Chondrocyte (in vitro differentiated cells): ENCODE measurements at regions not wholly inside any gene's neighbourhood (a gene's known extent, or its start where the extent isn't known, plus 50 kb on each side); places are given as distances from the start of the nearest gene placed in this dataset.

Source experiments
- DNase-seq: peaks from one replicate; pipeline ENCODE4 v3.0.0; 2021; ENCODE audit warnings: mixed read lengths, low spot score
- H3K27ac Mint-ChIP-seq: one replicate; pipeline ENCODE4 v1.8.0; 2021; ENCODE audit warnings: mild to moderate bottlenecking, moderate library complexity, mixed read lengths; ENCODE audit not compliant: unreplicated experiment
- H3K27me3 Mint-ChIP-seq: 2 replicates; pipeline ENCODE4 v1.8.0; 2021; ENCODE audit warnings: low read depth, mixed read lengths
- H3K36me3 Mint-ChIP-seq: 2 replicates; pipeline ENCODE4 v1.8.0; 2021; ENCODE audit warnings: low read depth, mixed read lengths
- H3K4me1 Mint-ChIP-seq: 2 replicates; pipeline ENCODE4 v1.8.0; 2021; ENCODE audit warnings: low read depth, mild to moderate bottlenecking, mixed read lengths
- H3K4me3 Mint-ChIP-seq: one replicate; pipeline ENCODE4 v1.8.0; 2021; ENCODE audit warnings: mild to moderate bottlenecking, moderate library complexity, mixed read lengths; ENCODE audit not compliant: unreplicated experiment
- H3K9me3 Mint-ChIP-seq: 2 replicates; pipeline ENCODE4 v1.8.0; 2021; ENCODE audit warnings: low read depth, mixed read lengths
- TF ChIP-seq, protein P1 (sequence below): fragments of 200-600 bp; sonication (generic); IDR thresholded peaks from 2 replicates; pipeline ENCODE4 v1.5.0; 2021; ENCODE audit warnings: antibody characterized with exemption, mild to moderate bottlenecking, moderate library complexity

DNA sequence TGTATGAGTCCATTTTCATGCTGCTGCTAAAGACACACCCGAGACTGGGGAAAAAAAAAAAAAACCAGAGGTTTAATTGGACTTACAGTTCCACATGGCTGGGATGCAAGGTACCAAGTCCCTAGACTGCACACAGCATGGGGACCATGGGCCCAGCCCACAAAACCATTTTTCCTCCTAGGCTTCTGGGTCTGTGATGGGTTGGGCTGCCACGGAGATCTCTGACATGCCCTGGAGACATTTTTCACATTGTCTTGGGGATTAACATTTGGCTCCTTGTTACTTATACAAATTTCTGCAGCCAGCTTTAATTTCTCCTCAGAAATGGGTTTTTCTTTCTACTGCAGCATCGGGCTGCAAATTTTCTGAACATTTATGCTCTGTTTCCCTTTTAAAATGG lies 340.3 kb upstream of the NUDT12 start:
- H3K9me3 Mint-ChIP-seq, result peaks cover 11% of the 10 kb centered on the region
- H3K27ac Mint-ChIP-seq, result no peak overlapping the region
- H3K4me3 Mint-ChIP-seq, result no peak overlapping the region
- no peak for DNase-seq
- no peaks in the 10 kb centered on the region for H3K27me3 Mint-ChIP-seq
- TF ChIP-seq, protein P1, sequence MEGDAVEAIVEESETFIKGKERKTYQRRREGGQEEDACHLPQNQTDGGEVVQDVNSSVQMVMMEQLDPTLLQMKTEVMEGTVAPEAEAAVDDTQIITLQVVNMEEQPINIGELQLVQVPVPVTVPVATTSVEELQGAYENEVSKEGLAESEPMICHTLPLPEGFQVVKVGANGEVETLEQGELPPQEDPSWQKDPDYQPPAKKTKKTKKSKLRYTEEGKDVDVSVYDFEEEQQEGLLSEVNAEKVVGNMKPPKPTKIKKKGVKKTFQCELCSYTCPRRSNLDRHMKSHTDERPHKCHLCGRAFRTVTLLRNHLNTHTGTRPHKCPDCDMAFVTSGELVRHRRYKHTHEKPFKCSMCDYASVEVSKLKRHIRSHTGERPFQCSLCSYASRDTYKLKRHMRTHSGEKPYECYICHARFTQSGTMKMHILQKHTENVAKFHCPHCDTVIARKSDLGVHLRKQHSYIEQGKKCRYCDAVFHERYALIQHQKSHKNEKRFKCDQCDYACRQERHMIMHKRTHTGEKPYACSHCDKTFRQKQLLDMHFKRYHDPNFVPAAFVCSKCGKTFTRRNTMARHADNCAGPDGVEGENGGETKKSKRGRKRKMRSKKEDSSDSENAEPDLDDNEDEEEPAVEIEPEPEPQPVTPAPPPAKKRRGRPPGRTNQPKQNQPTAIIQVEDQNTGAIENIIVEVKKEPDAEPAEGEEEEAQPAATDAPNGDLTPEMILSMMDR, result no peak
- peaks cover 3% of the 10 kb centered on the region for H3K36me3 Mint-ChIP-seq
- H3K4me1 Mint-ChIP-seq, result no peaks in the 10 kb centered on the region

- no peak overlapping the region for H3K4me3 Mint-ChIP-seq
- peaks cover 11% of the 10 kb centered on the region for H3K9me3 Mint-ChIP-seq
- H3K4me1 Mint-ChIP-seq, result no peaks in the 10 kb centered on the region
- DNase-seq, result no peak
- H3K27ac Mint-ChIP-seq, result no peak overlapping the region
- H3K27me3 Mint-ChIP-seq, result no peaks in the 10 kb centered on the region
- H3K36me3 Mint-ChIP-seq, result peaks cover 3% of the 10 kb centered on the region
- TF ChIP-seq, protein P1, result no peak
Observed at GRCh38 chr5:103901885-103902284, 339.3 kb upstream of the NUDT12 start.

GRCh38 chr5:103896593-103896992 lies 334.0 kb upstream of the NUDT12 start:
- no peak overlapping the region for H3K4me3 Mint-ChIP-seq
- H3K27me3 Mint-ChIP-seq, result no peaks in the 10 kb centered on the region
- DNase-seq, result no peak
- no peaks in the 10 kb centered on the region for H3K36me3 Mint-ChIP-seq
- no peak overlapping the region for H3K27ac Mint-ChIP-seq
- H3K4me1 Mint-ChIP-seq, result peaks cover 4% of the 10 kb centered on the region
- H3K9me3 Mint-ChIP-seq, result no peaks in the 10 kb centered on the region
- TF ChIP-seq, protein P1, result no peak

GRCh38 chr5:103895738-103896137 lies 333.1 kb upstream of the NUDT12 start:
- no peaks in the 10 kb centered on the region for H3K9me3 Mint-ChIP-seq
- no peaks in the 10 kb centered on the region for H3K27me3 Mint-ChIP-seq
- H3K4me3 Mint-ChIP-seq, result no peak overlapping the region
- peaks cover 4% of the 10 kb centered on the region for H3K4me1 Mint-ChIP-seq
- no peaks in the 10 kb centered on the region for H3K36me3 Mint-ChIP-seq
- no peak overlapping the region for H3K27ac Mint-ChIP-seq
- no peak for DNase-seq
- TF ChIP-seq, protein P1, result no peak

GRCh38 chr5:103894882-103895281 lies 332.3 kb upstream of the NUDT12 start:
- DNase-seq, result no peak
- TF ChIP-seq, protein P1, result no peak
- H3K9me3 Mint-ChIP-seq, result no peaks in the 10 kb centered on the region
- H3K4me3 Mint-ChIP-seq, result no peak overlapping the region
- H3K27ac Mint-ChIP-seq, result no peak overlapping the region
- no peaks in the 10 kb centered on the region for H3K27me3 Mint-ChIP-seq
- no peaks in the 10 kb centered on the region for H3K36me3 Mint-ChIP-seq
- H3K4me1 Mint-ChIP-seq, result peaks cover 4% of the 10 kb centered on the region
